ENCODE measurements at regions not wholly inside any gene's neighbourhood (a gene's known extent, or its start where the extent isn't known, plus 50 kb on each side); places are given as distances from the start of the nearest gene placed in this dataset.

GRCh38 chr6:23268348-23268747 is 699.0 kb downstream of the HDGFL1 start:
- TF ChIP-seq CTCF (IDR thresholded peaks at IDR 0.05): no peak
- TF ChIP-seq EP300 (IDR thresholded peaks at IDR 0.05): no peak
- no peak for TF ChIP-seq POLR2A (IDR thresholded peaks at IDR 0.05; ENCODE audit: low read depth)
- TF ChIP-seq POLR2AphosphoS5 (IDR thresholded peaks at IDR 0.05): no peak

Measured in esophagus muscularis mucosa (tissue), 4 donors.